ENCODE measurements at regions not wholly inside any gene's neighbourhood (a gene's known extent, or its start where the extent isn't known, plus 50 kb on each side); places are given as distances from the start of the nearest gene placed in this dataset.

DNA sequence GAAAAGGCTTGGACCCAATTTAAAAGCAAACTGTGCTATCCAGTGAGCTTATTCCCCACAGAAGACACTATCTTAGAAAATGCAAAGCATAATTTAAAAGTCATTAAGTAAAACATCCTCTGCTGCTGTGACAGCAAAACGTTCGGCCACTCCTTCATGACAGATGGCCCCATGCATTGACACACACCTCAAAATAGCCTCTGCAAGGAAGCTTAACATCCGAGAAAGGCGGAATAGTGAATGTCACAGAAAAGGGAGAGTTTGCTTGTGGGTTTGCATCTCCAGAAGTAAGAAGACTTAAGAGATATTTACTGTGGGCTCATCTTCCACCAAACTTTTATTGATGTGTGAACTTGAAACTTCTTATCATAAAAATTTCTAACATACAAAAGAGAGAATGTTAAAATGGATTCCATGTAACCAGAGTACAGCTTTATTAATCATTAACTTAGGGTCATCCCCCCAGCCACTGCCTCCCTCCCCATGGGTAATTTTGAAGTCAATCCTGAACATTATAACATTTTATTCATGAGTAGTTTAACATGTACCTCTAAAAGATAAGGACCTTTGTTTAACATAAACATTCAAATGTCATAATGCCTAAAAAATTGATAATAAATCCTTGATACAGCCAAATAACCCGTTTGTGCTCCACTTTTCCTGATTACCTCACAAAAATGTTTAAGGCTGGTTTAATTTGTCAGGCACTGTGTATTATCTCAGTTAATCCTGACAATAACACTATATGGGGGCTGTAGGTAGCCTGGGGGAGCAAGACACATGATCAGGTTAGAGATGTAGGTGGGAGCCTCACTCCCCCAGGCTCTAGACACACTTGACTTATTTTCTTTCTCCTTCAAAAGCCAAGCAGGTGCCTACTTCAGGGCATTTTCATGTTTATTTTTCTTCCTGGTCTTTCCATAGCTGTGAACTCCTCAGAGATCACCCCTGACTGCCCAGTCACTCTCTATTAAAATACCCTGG, 119.7 kb upstream of the TMCC3 start:
- Histone ChIP-seq H3K36me3 (ENCODE audit: insufficient read depth, low read length) (no peaks in the 10 kb centered on the region), H2AFZ (ENCODE audit: low read depth, low read length) (no peak overlapping the region), H3F3A (ENCODE audit: insufficient read depth, low read length, poor library complexity, severe bottlenecking) (no peaks in the 10 kb centered on the region), H3K9me3 (ENCODE audit: low read length) (no peaks in the 10 kb centered on the region), H4K20me1 (ENCODE audit: insufficient read depth) (no peaks in the 10 kb centered on the region), H3K9me2 (ENCODE audit: insufficient read depth, low read length) (no peaks in the 10 kb centered on the region), H3K27ac (ENCODE audit: low read length) (no peak overlapping the region), H3K4me3 (ENCODE audit: low read length) (no peak overlapping the region), H3K79me2 (replicated peaks; ENCODE audit: insufficient read depth, low read length) (no peaks in the 10 kb centered on the region), H3K9ac (ENCODE audit: low read length) (no peak overlapping the region), H3K4me2 (ENCODE audit: low read length) (no peak overlapping the region), H3K27me3 (ENCODE audit: insufficient read depth, low read depth, low read length) (no peaks in the 10 kb centered on the region)
- no peak for TF ChIP-seq POLR2AphosphoS5 (IDR thresholded peaks at IDR 0.05)
- no peak for TF ChIP-seq RAD21 (conservative IDR thresholded peaks at IDR 0.05)
- no peak for TF ChIP-seq EZH2 (IDR thresholded peaks at IDR 0.05; ENCODE audit: borderline replicate concordance, insufficient read depth, low read length, poor library complexity, severe bottlenecking)
- no peak for TF ChIP-seq EP300 (conservative IDR thresholded peaks at IDR 0.05; ENCODE audit: poor library complexity, severe bottlenecking)
- TF ChIP-seq, protein P1, sequence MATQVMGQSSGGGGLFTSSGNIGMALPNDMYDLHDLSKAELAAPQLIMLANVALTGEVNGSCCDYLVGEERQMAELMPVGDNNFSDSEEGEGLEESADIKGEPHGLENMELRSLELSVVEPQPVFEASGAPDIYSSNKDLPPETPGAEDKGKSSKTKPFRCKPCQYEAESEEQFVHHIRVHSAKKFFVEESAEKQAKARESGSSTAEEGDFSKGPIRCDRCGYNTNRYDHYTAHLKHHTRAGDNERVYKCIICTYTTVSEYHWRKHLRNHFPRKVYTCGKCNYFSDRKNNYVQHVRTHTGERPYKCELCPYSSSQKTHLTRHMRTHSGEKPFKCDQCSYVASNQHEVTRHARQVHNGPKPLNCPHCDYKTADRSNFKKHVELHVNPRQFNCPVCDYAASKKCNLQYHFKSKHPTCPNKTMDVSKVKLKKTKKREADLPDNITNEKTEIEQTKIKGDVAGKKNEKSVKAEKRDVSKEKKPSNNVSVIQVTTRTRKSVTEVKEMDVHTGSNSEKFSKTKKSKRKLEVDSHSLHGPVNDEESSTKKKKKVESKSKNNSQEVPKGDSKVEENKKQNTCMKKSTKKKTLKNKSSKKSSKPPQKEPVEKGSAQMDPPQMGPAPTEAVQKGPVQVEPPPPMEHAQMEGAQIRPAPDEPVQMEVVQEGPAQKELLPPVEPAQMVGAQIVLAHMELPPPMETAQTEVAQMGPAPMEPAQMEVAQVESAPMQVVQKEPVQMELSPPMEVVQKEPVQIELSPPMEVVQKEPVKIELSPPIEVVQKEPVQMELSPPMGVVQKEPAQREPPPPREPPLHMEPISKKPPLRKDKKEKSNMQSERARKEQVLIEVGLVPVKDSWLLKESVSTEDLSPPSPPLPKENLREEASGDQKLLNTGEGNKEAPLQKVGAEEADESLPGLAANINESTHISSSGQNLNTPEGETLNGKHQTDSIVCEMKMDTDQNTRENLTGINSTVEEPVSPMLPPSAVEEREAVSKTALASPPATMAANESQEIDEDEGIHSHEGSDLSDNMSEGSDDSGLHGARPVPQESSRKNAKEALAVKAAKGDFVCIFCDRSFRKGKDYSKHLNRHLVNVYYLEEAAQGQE (IDR thresholded peaks at IDR 0.05; ENCODE audit: borderline replicate concordance): no peak
- TF ChIP-seq SMC3 (conservative IDR thresholded peaks at IDR 0.05; ENCODE audit: poor library complexity): no peak
- no peak for TF ChIP-seq MXI1 (conservative IDR thresholded peaks at IDR 0.05; ENCODE audit: poor library complexity, severe bottlenecking)
- TF ChIP-seq TAF1 (IDR thresholded peaks at IDR 0.05; ENCODE audit: low read depth): no peak
- TF ChIP-seq, protein P2, sequence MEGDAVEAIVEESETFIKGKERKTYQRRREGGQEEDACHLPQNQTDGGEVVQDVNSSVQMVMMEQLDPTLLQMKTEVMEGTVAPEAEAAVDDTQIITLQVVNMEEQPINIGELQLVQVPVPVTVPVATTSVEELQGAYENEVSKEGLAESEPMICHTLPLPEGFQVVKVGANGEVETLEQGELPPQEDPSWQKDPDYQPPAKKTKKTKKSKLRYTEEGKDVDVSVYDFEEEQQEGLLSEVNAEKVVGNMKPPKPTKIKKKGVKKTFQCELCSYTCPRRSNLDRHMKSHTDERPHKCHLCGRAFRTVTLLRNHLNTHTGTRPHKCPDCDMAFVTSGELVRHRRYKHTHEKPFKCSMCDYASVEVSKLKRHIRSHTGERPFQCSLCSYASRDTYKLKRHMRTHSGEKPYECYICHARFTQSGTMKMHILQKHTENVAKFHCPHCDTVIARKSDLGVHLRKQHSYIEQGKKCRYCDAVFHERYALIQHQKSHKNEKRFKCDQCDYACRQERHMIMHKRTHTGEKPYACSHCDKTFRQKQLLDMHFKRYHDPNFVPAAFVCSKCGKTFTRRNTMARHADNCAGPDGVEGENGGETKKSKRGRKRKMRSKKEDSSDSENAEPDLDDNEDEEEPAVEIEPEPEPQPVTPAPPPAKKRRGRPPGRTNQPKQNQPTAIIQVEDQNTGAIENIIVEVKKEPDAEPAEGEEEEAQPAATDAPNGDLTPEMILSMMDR (IDR thresholded peaks at IDR 0.05; ENCODE audit: poor library complexity, severe bottlenecking): no peak

DNA sequence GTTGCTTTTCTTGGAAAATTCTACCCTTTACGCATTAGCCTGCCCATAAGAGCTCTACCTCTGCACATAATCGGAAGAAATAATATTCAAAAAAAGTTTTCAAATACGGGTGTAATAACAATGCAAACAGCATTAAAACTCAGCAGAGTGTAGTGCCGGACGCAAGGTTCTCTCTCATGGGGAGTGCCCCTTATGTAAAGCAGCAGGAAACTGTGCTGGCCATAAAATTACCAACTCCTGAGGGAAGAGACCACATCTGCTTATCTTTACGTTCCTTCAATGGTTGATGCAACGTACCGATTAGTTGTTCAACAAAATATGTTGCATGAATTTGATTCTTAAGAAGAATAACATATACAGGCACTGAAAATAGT, 118.7 kb upstream of the TMCC3 start:
- no peak overlapping the region for H3K9ac ChIP-seq (ENCODE audit: low read length)
- H3K4me3 ChIP-seq (ENCODE audit: low read length): no peak overlapping the region
- no peaks in the 10 kb centered on the region for H3K9me2 ChIP-seq (ENCODE audit: insufficient read depth, low read length)
- H3K27ac ChIP-seq (ENCODE audit: low read length): no peak overlapping the region
- H3K9me3 ChIP-seq (ENCODE audit: low read length): no peaks in the 10 kb centered on the region
- H3K4me2 ChIP-seq (ENCODE audit: low read length): no peak overlapping the region
- H3K36me3 ChIP-seq (ENCODE audit: insufficient read depth, low read length): no peaks in the 10 kb centered on the region
- H3K79me2 ChIP-seq (replicated peaks; ENCODE audit: insufficient read depth, low read length): no peaks in the 10 kb centered on the region
- no peaks in the 10 kb centered on the region for H3F3A ChIP-seq (ENCODE audit: insufficient read depth, low read length, poor library complexity, severe bottlenecking)
- H2AFZ ChIP-seq (ENCODE audit: low read depth, low read length): no peak overlapping the region
- no peaks in the 10 kb centered on the region for H3K27me3 ChIP-seq (ENCODE audit: insufficient read depth, low read depth, low read length)
- no peaks in the 10 kb centered on the region for H4K20me1 ChIP-seq (ENCODE audit: insufficient read depth)
- no peak for TF ChIP-seq SMC3 (conservative IDR thresholded peaks at IDR 0.05; ENCODE audit: poor library complexity)
- no peak for TF ChIP-seq EP300 (conservative IDR thresholded peaks at IDR 0.05; ENCODE audit: poor library complexity, severe bottlenecking)
- TF ChIP-seq MXI1 (conservative IDR thresholded peaks at IDR 0.05; ENCODE audit: poor library complexity, severe bottlenecking): no peak
- TF ChIP-seq, protein P1 (IDR thresholded peaks at IDR 0.05; ENCODE audit: borderline replicate concordance): no peak
- no peak for TF ChIP-seq EZH2 (IDR thresholded peaks at IDR 0.05; ENCODE audit: borderline replicate concordance, insufficient read depth, low read length, poor library complexity, severe bottlenecking)
- TF ChIP-seq RAD21 (conservative IDR thresholded peaks at IDR 0.05): no peak
- TF ChIP-seq, protein P2 (IDR thresholded peaks at IDR 0.05; ENCODE audit: poor library complexity, severe bottlenecking): no peak
- TF ChIP-seq POLR2AphosphoS5 (IDR thresholded peaks at IDR 0.05): no peak
- TF ChIP-seq TAF1 (IDR thresholded peaks at IDR 0.05; ENCODE audit: low read depth): no peak
